Endothelial cell of umbilical vein (primary cell): ENCODE measurements at regions not wholly inside any gene's neighbourhood (a gene's known extent, or its start where the extent isn't known, plus 50 kb on each side); places are given as distances from the start of the nearest gene placed in this dataset.

Source experiments
- EZH2 ChIP-seq: IDR thresholded peaks from 2 replicates; pipeline ENCODE4 v1.6.1; 2012; ENCODE audit warnings: borderline replicate concordance, low read depth, mild to moderate bottlenecking, moderate library complexity, low read length, inconsistent platforms; ENCODE audit not compliant: severe bottlenecking
- FOS ChIP-seq: IDR thresholded peaks from 2 replicates; pipeline ENCODE4 v1.6.1; 2011; ENCODE audit warnings: mild to moderate bottlenecking, low read length, moderate library complexity, borderline replicate concordance; ENCODE audit not compliant: insufficient read depth
- GATA2 ChIP-seq: IDR thresholded peaks from 2 replicates; pipeline ENCODE4 v1.7.0; 2011; ENCODE audit warnings: low read depth, mild to moderate bottlenecking, moderate library complexity, mixed read lengths, low read length; ENCODE audit not compliant: insufficient read length, insufficient read depth
- JUN ChIP-seq: IDR thresholded peaks from 2 replicates; pipeline ENCODE4 v1.6.1; 2011; ENCODE audit warnings: borderline replicate concordance, low read depth; ENCODE audit not compliant: insufficient read length, insufficient read depth
- MYC ChIP-seq: IDR thresholded peaks from one replicate; pipeline ENCODE4 v1.6.1; 2011; ENCODE audit warnings: mild to moderate bottlenecking, low read depth, low read length
- POLR2A ChIP-seq: IDR thresholded peaks from 2 replicates; pipeline ENCODE4 v1.6.1; 2012; ENCODE audit warnings: low read depth, mild to moderate bottlenecking, control low read depth, low read length
- TF ChIP-seq, protein P1 (sequence below), 2 donors: IDR thresholded peaks; 1 replicate in 1 of 2; 2 replicates in 1 of 2; pipeline ENCODE4 v1.5.1; 2011; ENCODE audit warnings: low read length in 2 of 2, mild to moderate bottlenecking in 2 of 2, moderate library complexity in 2 of 2, control low read depth in 1 of 2, inconsistent platforms in 1 of 2, low read depth in 1 of 2; ENCODE audit not compliant: insufficient read depth in 1 of 2; ENCODE audit errors: extremely low read depth in 1 of 2
- TF ChIP-seq, protein P2 (sequence below): IDR thresholded peaks from 2 replicates; pipeline ENCODE4 v1.6.1; 2011; ENCODE audit not compliant: insufficient read depth, insufficient read length

- TF ChIP-seq, protein P1, sequence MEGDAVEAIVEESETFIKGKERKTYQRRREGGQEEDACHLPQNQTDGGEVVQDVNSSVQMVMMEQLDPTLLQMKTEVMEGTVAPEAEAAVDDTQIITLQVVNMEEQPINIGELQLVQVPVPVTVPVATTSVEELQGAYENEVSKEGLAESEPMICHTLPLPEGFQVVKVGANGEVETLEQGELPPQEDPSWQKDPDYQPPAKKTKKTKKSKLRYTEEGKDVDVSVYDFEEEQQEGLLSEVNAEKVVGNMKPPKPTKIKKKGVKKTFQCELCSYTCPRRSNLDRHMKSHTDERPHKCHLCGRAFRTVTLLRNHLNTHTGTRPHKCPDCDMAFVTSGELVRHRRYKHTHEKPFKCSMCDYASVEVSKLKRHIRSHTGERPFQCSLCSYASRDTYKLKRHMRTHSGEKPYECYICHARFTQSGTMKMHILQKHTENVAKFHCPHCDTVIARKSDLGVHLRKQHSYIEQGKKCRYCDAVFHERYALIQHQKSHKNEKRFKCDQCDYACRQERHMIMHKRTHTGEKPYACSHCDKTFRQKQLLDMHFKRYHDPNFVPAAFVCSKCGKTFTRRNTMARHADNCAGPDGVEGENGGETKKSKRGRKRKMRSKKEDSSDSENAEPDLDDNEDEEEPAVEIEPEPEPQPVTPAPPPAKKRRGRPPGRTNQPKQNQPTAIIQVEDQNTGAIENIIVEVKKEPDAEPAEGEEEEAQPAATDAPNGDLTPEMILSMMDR (IDR thresholded peaks at IDR 0.05; ENCODE audit: extremely low read depth in 1 of 2, insufficient read depth in 1 of 2, low read depth in 1 of 2, low read length in 2 of 2), result no peak
- TF ChIP-seq GATA2 (no peak), FOS (no peak), MYC (no peak), POLR2A (no peak), EZH2 (no peak), JUN (no peak)
- TF ChIP-seq, protein P2, sequence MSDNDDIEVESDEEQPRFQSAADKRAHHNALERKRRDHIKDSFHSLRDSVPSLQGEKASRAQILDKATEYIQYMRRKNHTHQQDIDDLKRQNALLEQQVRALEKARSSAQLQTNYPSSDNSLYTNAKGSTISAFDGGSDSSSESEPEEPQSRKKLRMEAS, result no peak
Observed at GRCh38 chr18:22626771-22627170, 209.1 kb upstream of the CTAGE1 start.
